Amniotic epithelial cell (primary cell): ENCODE measurements at regions not wholly inside any gene's neighbourhood (a gene's known extent, or its start where the extent isn't known, plus 50 kb on each side); places are given as distances from the start of the nearest gene placed in this dataset.
A peak's percentile ranks its signal among the peaks of the same experiment; 100 is the strongest.

ENCODE experiments used
- DNase-seq: peaks from one replicate; pipeline ENCODE4 v3.0.0-alpha.2; 2010; ENCODE audit warnings: low read depth

GRCh38 chr5:159821461-159821940 lies 94.8 kb upstream of the ADRA1B start:
- DNase-seq: no peak

GRCh38 chr5:159824188-159825161 lies 91.8 kb upstream of the ADRA1B start:
- no peak for DNase-seq

- peak; percentile 32 for DNase-seq
Observed at GRCh38 chr5:159825551-159826051, 90.7 kb upstream of the ADRA1B start.

GRCh38 chr5:159826351-159827214 lies 89.7 kb upstream of the ADRA1B start:
- DNase-seq: peak; percentile 59

- no peak for DNase-seq
Observed at GRCh38 chr5:159827861-159828260, 88.4 kb upstream of the ADRA1B start.

GRCh38 chr5:159832073-159832472 lies 84.2 kb upstream of the ADRA1B start:
- no peak for DNase-seq

- DNase-seq: no peak
Observed at GRCh38 chr5:159833088-159833487, 83.2 kb upstream of the ADRA1B start.

GRCh38 chr5:159833846-159834245 lies 82.4 kb upstream of the ADRA1B start:
- DNase-seq: no peak

GRCh38 chr5:159835548-159835947 lies 80.7 kb upstream of the ADRA1B start:
- DNase-seq: no peak

- no peak for DNase-seq
Observed at GRCh38 chr5:159836691-159837090, 79.6 kb upstream of the ADRA1B start.

- DNase-seq: no peak
Observed at GRCh38 chr5:159837860-159838259, 78.4 kb upstream of the ADRA1B start.

GRCh38 chr5:159838551-159839222 lies 77.6 kb upstream of the ADRA1B start:
- DNase-seq: no peak

GRCh38 chr5:159844267-159845121 lies 71.8 kb upstream of the ADRA1B start:
- no peak for DNase-seq

- peak; percentile 87 for DNase-seq
Observed at GRCh38 chr5:159849437-159850083, 66.7 kb upstream of the ADRA1B start.

GRCh38 chr5:159850160-159850559 lies 66.1 kb upstream of the ADRA1B start:
- DNase-seq: peak; percentile 69

GRCh38 chr5:159851053-159851452 lies 65.2 kb upstream of the ADRA1B start:
- DNase-seq: no peak

- DNase-seq: peak; percentile 32
Observed at GRCh38 chr5:159854916-159855315, 61.4 kb upstream of the ADRA1B start.

GRCh38 chr5:159855476-159856191 lies 60.6 kb upstream of the ADRA1B start:
- DNase-seq: peak; percentile 24

GRCh38 chr5:159858871-159859270 lies 57.4 kb upstream of the ADRA1B start:
- no peak for DNase-seq

GRCh38 chr5:159861086-159861485 lies 55.2 kb upstream of the ADRA1B start:
- DNase-seq: no peak
